Activated CD4-positive, alpha-beta T cell treated with anti-CD3 and anti-CD28 coated beads for 36 hours (primary cell): ENCODE measurements at regions not wholly inside any gene's neighbourhood (a gene's known extent, or its start where the extent isn't known, plus 50 kb on each side); places are given as distances from the start of the nearest gene placed in this dataset.

Experiments
- ATAC-seq: fragments of 200-7000 bp; cut with Tn5 transposase; one replicate; pipeline ENCODE4 v1.10.0; 2021; ENCODE audit warnings: mild to moderate bottlenecking, moderate library complexity
- CTCF ChIA-PET: fragments of 350-600 bp; sonication (Branson Sonifier 250); formaldehyde crosslinking; loops from one replicate; lab custom pipeline; 2021; ENCODE audit warnings: antibody characterized with exemption; lab: Charles Lee
- POLR2A ChIA-PET: fragments of 350-600 bp; sonication (Branson Sonifier 250); formaldehyde crosslinking; loops from one replicate; lab custom pipeline; 2021; ENCODE audit warnings: antibody characterized with exemption, inconsistent platforms; lab: Charles Lee
- DNase-seq: peaks from one replicate; pipeline ENCODE4 v3.0.0-alpha.2; 2020
- H3K27ac Mint-ChIP-seq: one replicate; pipeline ENCODE4 v1.8.0; 2021; ENCODE audit warnings: mixed read lengths
- H3K27me3 Mint-ChIP-seq: one replicate; pipeline ENCODE4 v1.8.0; 2021; ENCODE audit warnings: mixed read lengths
- H3K36me3 Mint-ChIP-seq: one replicate; pipeline ENCODE4 v1.8.0; 2021; ENCODE audit warnings: low read depth, mixed read lengths
- H3K4me1 Mint-ChIP-seq: one replicate; pipeline ENCODE4 v1.8.0; 2021; ENCODE audit warnings: mixed read lengths
- H3K4me3 Mint-ChIP-seq: one replicate; pipeline ENCODE4 v1.8.0; 2021; ENCODE audit warnings: mild to moderate bottlenecking, moderate library complexity, mixed read lengths
- H3K9me3 Mint-ChIP-seq: one replicate; pipeline ENCODE4 v1.8.0; 2021; ENCODE audit warnings: low read depth, mixed read lengths
- intact Hi-C, 2 experiments: fragments of 100-400 bp; cut with DNase I in 1 of 2; cut with micrococcal nuclease in 1 of 2; formaldehyde crosslinking; loops; one replicate each; pipeline versions ENCODE4 v1.14.2 to v1.15.1; 2022 to 2024; cut with DNase I, micrococcal nuclease

DNA sequence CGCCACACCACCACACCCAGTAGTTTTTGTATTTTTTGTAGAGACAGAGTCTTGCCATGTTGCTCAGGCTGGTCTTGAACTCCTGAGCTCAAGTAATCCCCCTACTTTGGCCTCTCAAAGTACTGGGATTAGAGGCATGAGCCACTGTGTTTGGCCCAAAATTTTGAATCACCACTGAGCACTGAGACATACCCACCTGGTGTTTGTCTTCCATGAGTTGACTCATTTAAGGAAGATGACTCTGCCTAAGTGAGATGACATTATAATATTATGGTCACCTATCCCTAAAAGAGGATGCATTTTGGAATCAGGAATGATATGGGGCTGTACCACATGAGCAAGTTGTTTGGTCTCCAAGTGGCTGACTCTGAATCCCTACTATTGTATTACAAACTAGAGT lies 54.6 kb upstream of the RNF217 start:
- intact Hi-C loops: no loop called here
- ATAC-seq (no peak), DNase-seq (no peak)
- peaks cover 1% of the 10 kb centered on the region for H3K27me3 Mint-ChIP-seq
- no peak overlapping the region for H3K4me3 Mint-ChIP-seq
- H3K4me1 Mint-ChIP-seq: no peaks in the 10 kb centered on the region
- POLR2A ChIA-PET: interaction anchor here (0.6 to 0.7 kb wide), 2 partner anchors 20 to 146 kb away, joined by 3 to 7 read pairs; no protein-coding TSS in a partner anchor
- H3K9me3 Mint-ChIP-seq: no peaks in the 10 kb centered on the region
- no peaks in the 10 kb centered on the region for H3K36me3 Mint-ChIP-seq
- H3K27ac Mint-ChIP-seq: no peak overlapping the region
- CTCF ChIA-PET: no interaction called here
